Upper lobe of left lung (tissue), 4 donors: ENCODE measurements at regions not wholly inside any gene's neighbourhood (a gene's known extent, or its start where the extent isn't known, plus 50 kb on each side); places are given as distances from the start of the nearest gene placed in this dataset.

ENCODE experiments used
- CTCF ChIP-seq, 6 experiments: fragments of 450-650 bp in 4 of 6; fragments of 200-600 bp in 2 of 6; sonication (generic) in 2 of 6; IDR thresholded peaks; one replicate each; pipeline ENCODE4 v1.5.1; 2016 to 2019; ENCODE audit warnings: antibody characterized with exemption in 6 of 6
- POLR2A ChIP-seq, 4 donors: fragments of 450-650 bp; IDR thresholded peaks; one replicate each; pipeline ENCODE4 v1.5.1; 2016 to 2017; ENCODE audit warnings: antibody characterized with exemption in 4 of 4, mild to moderate bottlenecking in 2 of 4

- no peak for TF ChIP-seq POLR2A (IDR thresholded peaks at IDR 0.05)
- TF ChIP-seq CTCF (IDR thresholded peaks at IDR 0.05): no peak
Observed at GRCh38 chrX:140022482-140022881, 57.2 kb upstream of the CXorf66 start.
